ENCODE measurements at regions not wholly inside any gene's neighbourhood (a gene's known extent, or its start where the extent isn't known, plus 50 kb on each side); places are given as distances from the start of the nearest gene placed in this dataset.
"Not testable (repeated sequence)": the region's sequence is repeated elsewhere in the genome, so short reads cannot be mapped to it uniquely, and the experiment has no call there.

GRCh38 chr2:40658941-40659340, 207.1 kb upstream of the SLC8A1 start:
- H3K4me1 ChIP-seq (ENCODE audit: control insufficient read depth, insufficient read depth, low read length), result no peaks in the 10 kb centered on the region
- no peak overlapping the region for H3K4me3 ChIP-seq (ENCODE audit: low read depth, low read length)
- DNase-seq (ENCODE audit: low read depth in 4 of 6, low spot score in 6 of 6), result peak in 2 of 6 donors; percentile 19 to 55
- H3K27ac ChIP-seq (ENCODE audit: low read depth, low read length), result no peak overlapping the region
- H3K36me3 ChIP-seq (ENCODE audit: control insufficient read depth, insufficient read depth, low read length), result no peaks in the 10 kb centered on the region
- no peaks in the 10 kb centered on the region for H3K9me3 ChIP-seq (ENCODE audit: control insufficient read depth, insufficient read depth, low read length)
- H3K27me3 ChIP-seq (ENCODE audit: control insufficient read depth, insufficient read depth, low read length), result no peaks in the 10 kb centered on the region
- no CpG with 5 or more reads among the region's 1 CpG for WGBS (ENCODE audit: insufficient coverage)

GRCh38 chr2:40665493-40666232, 213.8 kb upstream of the SLC8A1 start:
- whole genome bisulfite sequencing (ENCODE audit: insufficient coverage), result no CpG with 5 or more reads among the region's 3 CpGs
- no peaks in the 10 kb centered on the region for H3K27me3 ChIP-seq (ENCODE audit: control insufficient read depth, insufficient read depth, low read length)
- H3K4me1 ChIP-seq (ENCODE audit: control insufficient read depth, insufficient read depth, low read length), result no peaks in the 10 kb centered on the region
- H3K27ac ChIP-seq (ENCODE audit: low read depth, low read length), result no peak overlapping the region
- DNase-seq (ENCODE audit: low read depth in 4 of 6, low spot score in 6 of 6), result no peak
- H3K9me3 ChIP-seq (ENCODE audit: control insufficient read depth, insufficient read depth, low read length), result no peaks in the 10 kb centered on the region
- H3K4me3 ChIP-seq (ENCODE audit: low read depth, low read length), result no peak overlapping the region
- H3K36me3 ChIP-seq (ENCODE audit: control insufficient read depth, insufficient read depth, low read length), result no peaks in the 10 kb centered on the region

DNA sequence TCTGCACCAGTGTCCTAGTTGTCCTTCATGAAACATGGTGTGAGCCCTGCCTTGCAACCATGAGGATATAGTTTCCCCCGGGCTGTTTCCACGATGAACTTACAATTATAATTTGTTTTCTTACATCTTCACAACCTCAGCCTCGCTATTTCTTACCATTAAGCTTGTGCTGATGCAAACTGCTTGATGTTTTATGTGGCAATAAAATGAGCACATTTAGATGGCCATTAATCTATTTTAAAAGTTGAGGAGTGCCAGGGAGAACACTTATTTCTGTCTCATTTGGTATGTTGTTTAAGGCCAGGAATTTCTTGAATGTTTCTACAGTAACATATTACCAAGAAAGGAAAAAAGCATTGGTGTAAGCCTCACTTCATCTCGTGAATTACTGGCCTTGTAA, 214.5 kb upstream of the SLC8A1 start:
- Histone ChIP-seq H3K4me3 (ENCODE audit: low read depth, low read length) (no peak overlapping the region), H3K9me3 (ENCODE audit: control insufficient read depth, insufficient read depth, low read length) (no peaks in the 10 kb centered on the region), H3K4me1 (ENCODE audit: control insufficient read depth, insufficient read depth, low read length) (no peaks in the 10 kb centered on the region), H3K27ac (ENCODE audit: low read depth, low read length) (no peak overlapping the region), H3K36me3 (ENCODE audit: control insufficient read depth, insufficient read depth, low read length) (no peaks in the 10 kb centered on the region), H3K27me3 (ENCODE audit: control insufficient read depth, insufficient read depth, low read length) (no peaks in the 10 kb centered on the region)
- DNase-seq (ENCODE audit: low read depth in 4 of 6, low spot score in 6 of 6), result peak in 1 of 6 donors; percentile 66
- no CpG with 5 or more reads among the region's 4 CpGs for WGBS (ENCODE audit: insufficient coverage)

DNA sequence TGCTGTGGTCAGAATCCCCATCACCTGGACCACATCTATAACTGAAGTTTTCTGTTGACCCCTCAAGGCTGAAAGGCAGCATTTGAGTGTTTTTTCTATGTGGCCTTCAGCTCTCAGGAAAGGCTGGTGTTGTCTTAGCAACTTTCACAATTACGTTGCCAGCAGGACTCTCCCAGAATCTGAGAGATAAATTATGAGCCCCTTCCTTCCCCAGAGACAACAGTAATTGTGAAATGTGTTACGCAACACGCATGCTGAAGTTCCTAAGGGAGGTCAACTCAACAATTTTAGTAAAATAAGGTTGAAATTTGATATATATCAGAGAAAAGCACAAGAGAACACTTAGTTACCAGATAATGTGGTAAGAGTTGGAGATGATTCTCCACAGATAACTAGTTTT, 216.5 kb upstream of the SLC8A1 start:
- Histone ChIP-seq H3K4me1 (ENCODE audit: control insufficient read depth, insufficient read depth, low read length) (no peaks in the 10 kb centered on the region), H3K27ac (ENCODE audit: low read depth, low read length) (no peak overlapping the region), H3K36me3 (ENCODE audit: control insufficient read depth, insufficient read depth, low read length) (no peaks in the 10 kb centered on the region), H3K9me3 (ENCODE audit: control insufficient read depth, insufficient read depth, low read length) (no peaks in the 10 kb centered on the region), H3K4me3 (ENCODE audit: low read depth, low read length) (no peak overlapping the region), H3K27me3 (ENCODE audit: control insufficient read depth, insufficient read depth, low read length) (no peaks in the 10 kb centered on the region)
- DNase-seq (ENCODE audit: low read depth in 4 of 6, low spot score in 6 of 6), result no peak
- no CpG with 5 or more reads among the region's 3 CpGs for WGBS (ENCODE audit: insufficient coverage)

DNA sequence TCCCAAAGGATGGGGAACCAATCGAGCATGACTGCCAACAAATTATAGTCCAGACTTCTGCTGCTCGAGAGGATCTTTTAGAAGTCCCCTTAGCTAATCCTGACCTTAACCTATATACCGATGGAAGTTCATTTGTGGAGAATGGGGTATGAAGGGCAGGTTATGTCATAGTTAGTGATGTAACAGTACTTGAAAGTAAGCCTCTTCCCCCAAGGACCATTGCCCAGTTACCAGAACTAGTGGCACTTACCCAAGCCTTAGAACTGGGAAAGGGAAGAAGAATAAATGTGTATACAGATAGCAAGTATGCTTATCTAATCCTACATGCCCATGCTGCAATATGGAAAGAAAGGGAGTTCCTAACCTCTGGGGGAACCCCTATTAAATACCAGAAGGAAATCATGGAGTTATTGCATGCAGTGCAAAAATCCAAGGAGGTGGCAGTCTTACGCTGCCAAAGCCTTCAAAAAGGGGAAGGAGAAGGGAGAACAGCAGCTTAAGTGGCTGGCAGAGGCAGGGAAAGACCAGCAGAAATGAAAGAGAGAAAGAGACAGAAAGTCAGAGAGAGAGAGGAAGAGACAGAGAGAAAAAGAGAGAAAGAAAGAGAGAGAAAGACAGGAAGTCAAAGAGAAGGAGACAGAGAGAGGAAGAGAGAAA, 224.4 kb upstream of the SLC8A1 start:
- not testable (repeated sequence) for H3K27ac ChIP-seq (ENCODE audit: low read depth, low read length); H3K4me1 ChIP-seq (ENCODE audit: control insufficient read depth, insufficient read depth, low read length); H3K27me3 ChIP-seq (ENCODE audit: control insufficient read depth, insufficient read depth, low read length); H3K4me3 ChIP-seq (ENCODE audit: low read depth, low read length); H3K9me3 ChIP-seq (ENCODE audit: control insufficient read depth, insufficient read depth, low read length); DNase-seq (ENCODE audit: low read depth in 4 of 6, low spot score in 6 of 6); H3K36me3 ChIP-seq (ENCODE audit: control insufficient read depth, insufficient read depth, low read length)
- 88% methylated on average over 1 of the region's 4 CpGs for whole genome bisulfite sequencing (ENCODE audit: insufficient coverage)

DNA sequence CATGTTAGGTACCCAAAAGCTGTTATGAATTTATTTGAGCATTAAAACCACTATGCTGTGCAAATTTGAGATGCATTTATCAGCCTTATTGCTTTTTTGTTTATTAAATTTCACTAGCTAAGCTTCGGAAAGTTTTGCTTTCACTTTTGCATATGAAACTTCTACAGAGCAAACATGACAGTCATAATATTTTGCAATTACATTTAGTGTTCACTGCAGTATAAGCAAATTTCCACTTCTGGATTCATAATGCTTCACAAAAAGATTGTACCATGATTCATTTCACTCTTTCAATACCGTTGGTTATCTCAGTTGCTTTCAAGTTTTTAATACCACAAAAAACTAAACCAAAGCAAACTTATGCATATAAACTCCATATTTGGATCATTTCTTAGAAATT, 228.7 kb upstream of the SLC8A1 start:
- Histone ChIP-seq H3K36me3 (ENCODE audit: control insufficient read depth, insufficient read depth, low read length) (no peaks in the 10 kb centered on the region), H3K4me3 (ENCODE audit: low read depth, low read length) (no peak overlapping the region), H3K27me3 (ENCODE audit: control insufficient read depth, insufficient read depth, low read length) (no peaks in the 10 kb centered on the region), H3K9me3 (ENCODE audit: control insufficient read depth, insufficient read depth, low read length) (no peaks in the 10 kb centered on the region), H3K27ac (ENCODE audit: low read depth, low read length) (no peak overlapping the region), H3K4me1 (ENCODE audit: control insufficient read depth, insufficient read depth, low read length) (no peaks in the 10 kb centered on the region)
- WGBS (ENCODE audit: insufficient coverage), result no CpG with 5 or more reads among the region's 2 CpGs
- DNase-seq (ENCODE audit: low read depth in 4 of 6, low spot score in 6 of 6), result no peak

DNA sequence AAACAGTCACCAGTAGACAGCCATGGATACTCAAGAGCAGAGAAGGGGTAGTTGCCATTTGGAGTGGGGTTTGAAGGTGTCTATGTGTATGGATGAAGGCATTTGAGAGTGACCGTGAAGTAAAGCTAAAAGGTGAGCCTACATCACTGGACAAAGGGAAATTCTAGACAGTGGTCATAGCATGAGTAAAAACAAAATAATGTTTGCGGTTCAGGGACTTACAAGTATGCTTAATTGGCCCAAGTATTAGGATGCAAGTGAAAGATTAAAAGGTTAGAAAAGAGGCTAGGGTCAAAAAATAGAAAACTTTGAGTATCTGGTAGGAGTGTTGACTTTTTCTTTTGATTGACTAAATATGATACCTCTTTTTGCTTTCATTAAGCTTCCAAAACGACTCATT, 238.1 kb upstream of the SLC8A1 start:
- no peak for DNase-seq (ENCODE audit: low read depth in 4 of 6, low spot score in 6 of 6)

DNA sequence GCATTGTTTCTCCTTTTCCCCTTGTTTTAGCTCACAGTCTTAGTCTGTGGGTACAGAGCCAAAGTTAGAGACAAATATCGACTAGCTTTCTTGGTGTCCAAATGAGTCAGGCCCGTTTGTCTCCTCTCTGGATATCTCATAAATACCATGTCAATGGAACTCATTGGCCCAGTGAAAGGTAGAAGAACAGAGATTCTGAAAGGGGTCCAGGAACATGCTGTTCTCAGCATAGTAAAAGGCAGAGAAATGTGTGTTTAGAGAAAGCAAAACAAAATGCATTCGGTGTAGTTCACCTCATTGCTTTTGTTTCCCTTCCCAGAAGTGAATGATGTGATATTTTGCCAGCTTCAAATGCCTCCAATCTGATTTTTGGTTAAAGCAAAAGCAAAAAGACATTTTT, 238.6 kb upstream of the SLC8A1 start:
- Histone ChIP-seq H3K27ac (ENCODE audit: low read depth, low read length) (no peak overlapping the region), H3K4me1 (ENCODE audit: control insufficient read depth, insufficient read depth, low read length) (no peaks in the 10 kb centered on the region), H3K9me3 (ENCODE audit: control insufficient read depth, insufficient read depth, low read length) (peaks cover 1% of the 10 kb centered on the region), H3K4me3 (ENCODE audit: low read depth, low read length) (no peak overlapping the region), H3K36me3 (ENCODE audit: control insufficient read depth, insufficient read depth, low read length) (no peaks in the 10 kb centered on the region), H3K27me3 (ENCODE audit: control insufficient read depth, insufficient read depth, low read length) (no peaks in the 10 kb centered on the region)
- DNase-seq (ENCODE audit: low read depth in 4 of 6, low spot score in 6 of 6), result peak in 1 of 6 donors; percentile 40
- WGBS (ENCODE audit: insufficient coverage), result 30% methylated on average over 2 of the region's 3 CpGs

More for the DNA sequence above, 238.1 kb upstream of the SLC8A1 start:
- no peaks in the 10 kb centered on the region for H3K36me3 ChIP-seq (ENCODE audit: control insufficient read depth, insufficient read depth, low read length)
- no peaks in the 10 kb centered on the region for H3K9me3 ChIP-seq (ENCODE audit: control insufficient read depth, insufficient read depth, low read length)
- WGBS (ENCODE audit: insufficient coverage), result 89% methylated on average over 3 of the region's 3 CpGs
- H3K27ac ChIP-seq (ENCODE audit: low read depth, low read length), result no peak overlapping the region
- H3K27me3 ChIP-seq (ENCODE audit: control insufficient read depth, insufficient read depth, low read length), result no peaks in the 10 kb centered on the region
- no peak overlapping the region for H3K4me3 ChIP-seq (ENCODE audit: low read depth, low read length)
- no peaks in the 10 kb centered on the region for H3K4me1 ChIP-seq (ENCODE audit: control insufficient read depth, insufficient read depth, low read length)

DNA sequence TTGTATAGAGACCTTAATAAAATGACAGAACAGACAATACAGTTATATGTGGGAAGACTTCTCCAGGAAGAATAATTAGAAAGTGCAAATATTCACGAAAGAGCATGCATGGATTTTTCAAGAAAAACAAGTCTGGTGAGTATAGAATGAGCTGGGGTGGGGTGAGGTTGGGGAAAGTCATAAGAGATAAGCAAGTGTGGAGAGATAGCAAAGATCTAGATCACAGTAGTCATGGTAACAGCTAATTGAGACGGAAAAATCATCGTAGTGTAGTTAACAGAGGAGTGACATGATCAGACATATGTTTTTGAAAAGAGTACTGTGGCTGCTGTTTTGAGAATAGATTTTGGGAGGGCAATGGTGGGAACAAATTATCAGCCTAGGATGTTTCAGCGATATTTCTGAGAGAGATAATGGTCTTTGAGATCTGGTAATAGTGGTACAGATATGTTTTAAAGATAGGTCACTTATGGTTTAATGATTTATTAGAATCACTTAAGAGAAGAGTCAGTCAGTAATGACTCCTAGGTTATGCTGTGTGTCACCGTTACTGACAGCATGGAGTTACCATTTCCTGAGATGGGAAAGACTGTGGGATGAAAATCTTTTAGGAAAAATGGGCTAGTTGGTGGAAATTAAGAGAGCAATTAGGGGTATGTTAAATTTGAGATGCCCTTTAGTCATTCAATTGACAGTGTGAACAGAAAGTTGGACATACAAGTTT, 248.5 kb upstream of the SLC8A1 start:
- Histone ChIP-seq H3K4me3 (ENCODE audit: low read depth, low read length) (no peak overlapping the region), H3K27ac (ENCODE audit: low read depth, low read length) (no peak overlapping the region), H3K36me3 (ENCODE audit: control insufficient read depth, insufficient read depth, low read length) (no peaks in the 10 kb centered on the region), H3K4me1 (ENCODE audit: control insufficient read depth, insufficient read depth, low read length) (no peaks in the 10 kb centered on the region), H3K27me3 (ENCODE audit: control insufficient read depth, insufficient read depth, low read length) (no peaks in the 10 kb centered on the region), H3K9me3 (ENCODE audit: control insufficient read depth, insufficient read depth, low read length) (peaks cover 2% of the 10 kb centered on the region)
- WGBS (ENCODE audit: insufficient coverage), result 70% methylated on average over 5 of the region's 5 CpGs
- DNase-seq (ENCODE audit: low read depth in 4 of 6, low spot score in 6 of 6), result no peak

All from spinal cord (tissue), 9 donors.